C4-2B (cell line): ENCODE measurements at regions not wholly inside any gene's neighbourhood (a gene's known extent, or its start where the extent isn't known, plus 50 kb on each side); places are given as distances from the start of the nearest gene placed in this dataset.
A peak's percentile ranks its signal among the peaks of the same experiment; 100 is the strongest.

ENCODE experiments used
- CTCF ChIP-seq: fragments of 450-650 bp; conservative IDR thresholded peaks from 2 replicates; pipeline ENCODE4 v1.5.1; 2017; ENCODE audit warnings: mild to moderate bottlenecking
- ZFX ChIP-seq: fragments of 450-650 bp; IDR thresholded peaks from 2 replicates; pipeline ENCODE4 v1.6.1; 2017

- TF ChIP-seq CTCF (peak; percentile 93), ZFX (no peak)
Measured at GRCh38 chr2:177334940-177335543, 57.5 kb upstream of the AGPS start.
